Osteoblast (primary cell): ENCODE measurements at regions not wholly inside any gene's neighbourhood (a gene's known extent, or its start where the extent isn't known, plus 50 kb on each side); places are given as distances from the start of the nearest gene placed in this dataset.

Experiments
- DNase-seq: peaks from one replicate; pipeline ENCODE4 v3.0.0; 2011; ENCODE audit warnings: low spot score, mixed read lengths; ENCODE audit not compliant: insufficient read length; ENCODE audit errors: missing footprints
- H2AFZ ChIP-seq: 2 replicates; pipeline ENCODE4 v1.6.0; 2011; ENCODE audit warnings: mild to moderate bottlenecking, low read length
- H3K27ac ChIP-seq: 2 replicates; pipeline ENCODE4 v1.5.1; 2011; ENCODE audit warnings: mild to moderate bottlenecking, low read depth, low read length, moderate library complexity
- H3K27me3 ChIP-seq: 2 replicates; pipeline ENCODE4 v1.6.0; 2012; ENCODE audit warnings: mild to moderate bottlenecking, control low read depth, inconsistent platforms, low read length, moderate library complexity; ENCODE audit not compliant: insufficient read depth
- H3K36me3 ChIP-seq: 2 replicates; pipeline ENCODE4 v1.5.1; 2011; ENCODE audit warnings: mild to moderate bottlenecking, low read length, control low read depth, moderate library complexity; ENCODE audit not compliant: insufficient read depth
- H3K4me1 ChIP-seq: 2 replicates; pipeline ENCODE4 v1.5.1; 2011; ENCODE audit warnings: mild to moderate bottlenecking, low read length, control low read depth, moderate library complexity; ENCODE audit not compliant: insufficient read depth
- H3K4me2 ChIP-seq: 2 replicates; pipeline ENCODE4 v1.6.0; 2011; ENCODE audit warnings: mild to moderate bottlenecking, low read length; ENCODE audit not compliant: insufficient read depth
- H3K4me3 ChIP-seq: fragments of 200-600 bp; sonication (generic); 3 replicates; pipeline ENCODE4 v1.5.1; 2012; ENCODE audit warnings: mild to moderate bottlenecking, low read length, inconsistent platforms; ENCODE audit not compliant: insufficient read depth
- H3K79me2 ChIP-seq: 2 replicates; pipeline ENCODE4 v1.6.0; 2012; ENCODE audit warnings: mild to moderate bottlenecking, low read length, control low read depth, inconsistent platforms; ENCODE audit not compliant: insufficient read depth
- H3K9me3 ChIP-seq: 2 replicates; pipeline ENCODE4 v1.5.1; 2011; ENCODE audit warnings: low read depth, low read length, control low read depth
- H4K20me1 ChIP-seq: 2 replicates; pipeline ENCODE4 v1.6.0; 2012; ENCODE audit warnings: mild to moderate bottlenecking, low read length, control low read depth; ENCODE audit not compliant: insufficient read depth
- TF ChIP-seq, protein P1 (sequence below): IDR thresholded peaks from 2 replicates; pipeline ENCODE4 v1.5.1; 2011; ENCODE audit warnings: mild to moderate bottlenecking, low read depth, low read length, moderate library complexity; ENCODE audit errors: extremely low read depth

DNA sequence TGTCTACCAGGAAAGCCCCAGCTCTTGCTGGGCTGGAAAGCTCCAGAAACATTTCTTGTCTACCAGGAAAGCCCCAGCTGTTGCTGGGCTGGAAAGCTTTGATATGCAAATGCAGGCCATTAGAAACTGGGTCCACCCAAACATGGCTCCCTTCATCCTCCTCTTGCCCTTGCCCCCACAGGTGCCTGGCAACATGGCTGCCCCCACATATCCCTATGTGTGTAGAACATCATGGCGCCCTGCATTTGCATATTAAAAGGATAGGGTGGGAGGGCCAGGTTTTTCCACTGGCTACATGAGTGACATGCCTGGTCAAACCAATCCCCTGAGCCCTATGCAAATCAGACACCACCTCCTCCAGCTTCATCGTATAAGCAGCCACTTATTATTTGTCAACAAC, 455.4 kb upstream of the ARGLU1 start:
- Histone ChIP-seq H3K36me3 (no peaks in the 10 kb centered on the region), H2AFZ (no peak overlapping the region), H3K4me3 (no peak overlapping the region), H3K4me2 (no peak overlapping the region), H3K4me1 (no peaks in the 10 kb centered on the region), H3K79me2 (no peaks in the 10 kb centered on the region), H3K9me3 (no peaks in the 10 kb centered on the region), H3K27me3 (no peaks in the 10 kb centered on the region), H3K27ac (no peak overlapping the region), H4K20me1 (no peaks in the 10 kb centered on the region)
- no peak for DNase-seq
- TF ChIP-seq, protein P1, sequence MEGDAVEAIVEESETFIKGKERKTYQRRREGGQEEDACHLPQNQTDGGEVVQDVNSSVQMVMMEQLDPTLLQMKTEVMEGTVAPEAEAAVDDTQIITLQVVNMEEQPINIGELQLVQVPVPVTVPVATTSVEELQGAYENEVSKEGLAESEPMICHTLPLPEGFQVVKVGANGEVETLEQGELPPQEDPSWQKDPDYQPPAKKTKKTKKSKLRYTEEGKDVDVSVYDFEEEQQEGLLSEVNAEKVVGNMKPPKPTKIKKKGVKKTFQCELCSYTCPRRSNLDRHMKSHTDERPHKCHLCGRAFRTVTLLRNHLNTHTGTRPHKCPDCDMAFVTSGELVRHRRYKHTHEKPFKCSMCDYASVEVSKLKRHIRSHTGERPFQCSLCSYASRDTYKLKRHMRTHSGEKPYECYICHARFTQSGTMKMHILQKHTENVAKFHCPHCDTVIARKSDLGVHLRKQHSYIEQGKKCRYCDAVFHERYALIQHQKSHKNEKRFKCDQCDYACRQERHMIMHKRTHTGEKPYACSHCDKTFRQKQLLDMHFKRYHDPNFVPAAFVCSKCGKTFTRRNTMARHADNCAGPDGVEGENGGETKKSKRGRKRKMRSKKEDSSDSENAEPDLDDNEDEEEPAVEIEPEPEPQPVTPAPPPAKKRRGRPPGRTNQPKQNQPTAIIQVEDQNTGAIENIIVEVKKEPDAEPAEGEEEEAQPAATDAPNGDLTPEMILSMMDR = no peak

DNA sequence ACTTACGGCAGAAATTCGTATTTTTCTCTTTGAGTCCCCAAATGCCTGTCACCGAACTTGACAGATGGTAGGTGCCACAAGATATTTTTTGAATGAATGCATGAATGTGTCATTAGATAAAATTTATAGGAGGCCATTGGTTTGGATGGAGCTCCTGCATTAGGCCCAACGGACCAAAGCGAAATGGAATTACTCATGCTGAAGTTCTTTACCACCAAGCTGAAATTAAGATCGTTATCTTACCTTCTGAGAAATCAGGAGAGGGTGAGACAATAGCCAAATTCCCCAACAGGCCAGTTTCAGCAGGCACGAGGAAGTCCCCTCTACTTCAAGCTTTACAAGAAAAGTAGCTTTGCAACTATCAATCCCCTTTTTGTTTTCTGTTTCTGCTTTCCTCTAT, 452.5 kb upstream of the ARGLU1 start:
- H3K9me3 ChIP-seq = no peaks in the 10 kb centered on the region
- H2AFZ ChIP-seq = no peak overlapping the region
- no peak overlapping the region for H3K4me3 ChIP-seq
- H3K4me2 ChIP-seq = no peak overlapping the region
- H3K27ac ChIP-seq = no peak overlapping the region
- H3K36me3 ChIP-seq = no peaks in the 10 kb centered on the region
- no peaks in the 10 kb centered on the region for H3K79me2 ChIP-seq
- DNase-seq = no peak
- H3K27me3 ChIP-seq = no peaks in the 10 kb centered on the region
- H3K4me1 ChIP-seq = no peaks in the 10 kb centered on the region
- H4K20me1 ChIP-seq = no peaks in the 10 kb centered on the region
- TF ChIP-seq, protein P1 = no peak

DNA sequence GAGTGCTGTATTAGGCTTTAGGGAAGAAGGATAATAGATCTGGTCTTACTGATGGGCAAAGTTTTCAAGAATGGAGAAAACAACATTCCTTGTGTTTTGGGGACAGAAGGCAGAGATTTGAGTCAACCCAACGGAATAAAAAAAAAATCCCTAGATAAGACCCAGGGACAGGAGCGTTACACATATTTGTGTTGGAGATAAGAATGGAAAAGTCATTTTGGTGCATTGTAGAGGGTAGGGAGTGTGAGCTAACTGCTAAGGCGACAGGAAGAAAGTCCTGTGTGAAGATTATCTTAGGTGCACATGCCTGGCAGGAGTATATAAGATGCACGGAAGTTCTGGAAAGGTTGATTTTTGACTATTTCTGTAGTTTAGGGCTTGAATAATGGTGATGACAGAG, 450.3 kb upstream of the ARGLU1 start:
- H3K4me2 ChIP-seq = no peak overlapping the region
- no peak for DNase-seq
- H3K27me3 ChIP-seq = no peaks in the 10 kb centered on the region

DNA sequence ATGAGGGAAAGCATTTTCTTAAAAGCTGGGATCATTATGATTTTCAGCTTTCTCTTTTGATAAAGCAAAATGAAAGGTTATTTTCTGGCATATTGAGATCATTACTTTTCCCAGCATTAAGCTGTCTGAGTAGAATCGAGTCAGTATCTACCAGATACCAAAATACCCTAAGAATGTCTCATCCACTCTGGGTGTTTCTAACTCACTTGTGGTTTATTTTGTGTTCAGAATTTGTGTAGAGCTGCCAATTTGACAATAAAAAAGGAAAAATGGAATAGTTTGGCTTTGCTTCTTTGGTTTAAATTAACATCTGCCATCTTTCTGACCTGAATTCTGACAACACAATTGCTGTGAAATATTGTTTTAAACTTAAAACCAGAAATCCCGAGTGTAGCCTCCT, 438.7 kb upstream of the ARGLU1 start:
- no peak overlapping the region for H2AFZ ChIP-seq
- no peaks in the 10 kb centered on the region for H4K20me1 ChIP-seq
- TF ChIP-seq, protein P1 = no peak
- H3K27me3 ChIP-seq = no peaks in the 10 kb centered on the region
- H3K4me3 ChIP-seq = no peak overlapping the region
- no peaks in the 10 kb centered on the region for H3K9me3 ChIP-seq
- H3K4me2 ChIP-seq = no peak overlapping the region
- H3K27ac ChIP-seq = no peak overlapping the region
- DNase-seq = no peak
- H3K36me3 ChIP-seq = no peaks in the 10 kb centered on the region
- H3K4me1 ChIP-seq = no peaks in the 10 kb centered on the region
- no peaks in the 10 kb centered on the region for H3K79me2 ChIP-seq

More for the DNA sequence above, 450.3 kb upstream of the ARGLU1 start:
- H3K27ac ChIP-seq = no peak overlapping the region
- no peak overlapping the region for H2AFZ ChIP-seq
- no peaks in the 10 kb centered on the region for H3K4me1 ChIP-seq
- no peaks in the 10 kb centered on the region for H3K79me2 ChIP-seq
- no peaks in the 10 kb centered on the region for H4K20me1 ChIP-seq
- H3K4me3 ChIP-seq = no peak overlapping the region
- H3K9me3 ChIP-seq = no peaks in the 10 kb centered on the region
- no peaks in the 10 kb centered on the region for H3K36me3 ChIP-seq
- TF ChIP-seq, protein P1 = no peak
